Gastroesophageal sphincter (tissue), 3 donors: ENCODE measurements at regions not wholly inside any gene's neighbourhood (a gene's known extent, or its start where the extent isn't known, plus 50 kb on each side); places are given as distances from the start of the nearest gene placed in this dataset.

Experiments used
- POLR2A ChIP-seq, 2 donors: fragments of 450-650 bp; IDR thresholded peaks; one replicate each; pipeline ENCODE4 v1.6.1; 2017; ENCODE audit warnings: antibody characterized with exemption in 2 of 2, mild to moderate bottlenecking in 2 of 2, moderate library complexity in 1 of 2
- POLR2AphosphoS5 ChIP-seq: sonication (generic); formaldehyde crosslinking; IDR thresholded peaks from one replicate; pipeline ENCODE4 v1.6.1; 2017; ENCODE audit warnings: antibody characterized with exemption
- TF ChIP-seq, protein P1 (sequence below), 4 experiments: fragments of 200-600 bp in 2 of 4; fragments of 450-650 bp in 2 of 4; sonication (generic) in 1 of 4; IDR thresholded peaks; one replicate each; pipeline ENCODE4 v1.5.1; 2017 to 2019; ENCODE audit warnings: antibody characterized with exemption in 4 of 4, mild to moderate bottlenecking in 2 of 4, moderate library complexity in 2 of 4

DNA sequence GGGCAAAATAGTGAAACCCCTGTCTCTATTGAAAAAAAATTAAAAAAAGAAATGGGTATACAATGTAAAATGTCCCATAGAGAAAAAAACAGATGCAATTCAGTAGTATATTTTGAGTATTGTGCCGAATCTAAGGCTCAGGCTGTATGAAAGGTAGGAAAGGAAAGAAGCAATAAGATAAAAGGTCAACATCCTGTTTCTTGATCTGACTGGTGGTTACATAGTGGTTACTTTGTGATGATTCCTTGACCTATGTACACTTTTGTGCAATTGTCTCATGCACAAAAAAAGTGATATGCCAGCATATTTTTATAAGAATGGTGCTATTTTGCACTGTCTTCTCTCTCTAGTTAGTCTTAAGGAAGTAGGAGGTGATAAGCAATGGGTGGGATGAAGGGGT lies 1333.7 kb upstream of the TMEFF2 start:
- TF ChIP-seq, protein P1, sequence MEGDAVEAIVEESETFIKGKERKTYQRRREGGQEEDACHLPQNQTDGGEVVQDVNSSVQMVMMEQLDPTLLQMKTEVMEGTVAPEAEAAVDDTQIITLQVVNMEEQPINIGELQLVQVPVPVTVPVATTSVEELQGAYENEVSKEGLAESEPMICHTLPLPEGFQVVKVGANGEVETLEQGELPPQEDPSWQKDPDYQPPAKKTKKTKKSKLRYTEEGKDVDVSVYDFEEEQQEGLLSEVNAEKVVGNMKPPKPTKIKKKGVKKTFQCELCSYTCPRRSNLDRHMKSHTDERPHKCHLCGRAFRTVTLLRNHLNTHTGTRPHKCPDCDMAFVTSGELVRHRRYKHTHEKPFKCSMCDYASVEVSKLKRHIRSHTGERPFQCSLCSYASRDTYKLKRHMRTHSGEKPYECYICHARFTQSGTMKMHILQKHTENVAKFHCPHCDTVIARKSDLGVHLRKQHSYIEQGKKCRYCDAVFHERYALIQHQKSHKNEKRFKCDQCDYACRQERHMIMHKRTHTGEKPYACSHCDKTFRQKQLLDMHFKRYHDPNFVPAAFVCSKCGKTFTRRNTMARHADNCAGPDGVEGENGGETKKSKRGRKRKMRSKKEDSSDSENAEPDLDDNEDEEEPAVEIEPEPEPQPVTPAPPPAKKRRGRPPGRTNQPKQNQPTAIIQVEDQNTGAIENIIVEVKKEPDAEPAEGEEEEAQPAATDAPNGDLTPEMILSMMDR (IDR thresholded peaks at IDR 0.05): no peak
- TF ChIP-seq POLR2A (IDR thresholded peaks at IDR 0.05) (no peak), POLR2AphosphoS5 (no peak)
